Kasumi-1 (cell line): ENCODE measurements at regions not wholly inside any gene's neighbourhood (a gene's known extent, or its start where the extent isn't known, plus 50 kb on each side); places are given as distances from the start of the nearest gene placed in this dataset.
"Not testable (repeated sequence)": the region's sequence is repeated elsewhere in the genome, so short reads cannot be mapped to it uniquely, and the experiment has no call there.

ENCODE experiments used
- DNase-seq, 2 experiments: peaks; one replicate each; lab custom pipeline; 2025; lab: John Stamatoyannopoulos, UW

DNA sequence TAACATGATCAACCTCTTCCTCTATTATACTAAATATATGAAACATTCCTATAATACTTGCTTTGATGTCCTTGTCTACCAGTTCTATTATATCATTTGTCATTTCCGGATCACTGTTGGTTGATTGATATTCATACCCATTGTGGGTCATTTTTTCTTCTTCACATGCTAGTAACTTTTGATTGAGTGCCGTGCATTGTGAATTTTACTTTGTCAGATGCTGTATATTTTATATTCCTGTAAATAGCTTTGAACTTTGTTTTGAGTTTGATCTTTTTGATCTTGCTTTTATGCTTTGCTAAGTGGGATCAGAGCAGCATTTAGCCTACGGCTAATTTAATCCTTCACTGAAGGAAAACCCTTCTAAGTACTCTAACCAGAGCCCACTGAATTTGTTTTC is 168.9 kb upstream of the RAB6C start:
- no peak for DNase-seq

DNA sequence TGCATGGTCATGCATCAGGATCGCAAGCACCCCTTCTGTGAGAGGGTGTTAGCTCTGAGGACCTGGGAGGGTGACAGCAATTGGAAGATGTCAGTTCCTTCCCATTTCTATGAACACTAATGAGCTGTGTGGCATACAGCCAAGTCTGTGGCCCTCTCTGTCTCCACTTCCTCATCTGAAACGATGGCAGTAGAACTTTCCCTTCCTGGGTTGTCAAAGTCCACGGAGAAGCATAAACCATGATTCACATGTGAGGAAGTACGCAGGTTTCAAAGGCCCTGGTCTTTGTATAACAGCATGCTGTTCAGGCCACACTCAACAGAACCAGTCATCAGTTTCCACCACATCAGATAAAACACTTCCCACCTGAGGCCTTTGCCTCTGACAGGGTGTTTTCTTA is 167.4 kb upstream of the RAB6C start:
- DNase-seq = peak; percentile 96

DNA sequence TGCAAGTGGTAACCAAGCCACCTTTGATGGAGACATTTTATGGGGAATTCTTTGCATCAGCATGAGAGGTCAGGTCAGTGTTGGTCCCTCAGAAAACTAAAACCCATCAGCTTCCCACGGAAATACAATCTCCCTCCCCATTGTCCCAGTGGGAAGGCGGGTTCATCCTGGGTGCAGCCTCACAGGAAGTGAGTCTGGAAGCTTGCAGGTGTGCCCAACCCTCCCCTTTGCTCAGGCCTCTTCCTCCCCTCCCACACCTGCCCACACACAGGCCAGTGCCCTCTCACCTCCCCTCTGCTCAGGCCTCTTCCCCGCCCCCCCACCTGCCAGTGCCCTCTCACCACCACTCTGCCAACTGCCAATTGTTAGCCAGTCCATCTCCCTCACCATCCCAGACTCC is 166.8 kb upstream of the RAB6C start:
- no peak for DNase-seq

- DNase-seq = peak; percentile 43 to 45
Observed at GRCh38 chr2:129813404-129813803, 166.1 kb upstream of the RAB6C start.

DNA sequence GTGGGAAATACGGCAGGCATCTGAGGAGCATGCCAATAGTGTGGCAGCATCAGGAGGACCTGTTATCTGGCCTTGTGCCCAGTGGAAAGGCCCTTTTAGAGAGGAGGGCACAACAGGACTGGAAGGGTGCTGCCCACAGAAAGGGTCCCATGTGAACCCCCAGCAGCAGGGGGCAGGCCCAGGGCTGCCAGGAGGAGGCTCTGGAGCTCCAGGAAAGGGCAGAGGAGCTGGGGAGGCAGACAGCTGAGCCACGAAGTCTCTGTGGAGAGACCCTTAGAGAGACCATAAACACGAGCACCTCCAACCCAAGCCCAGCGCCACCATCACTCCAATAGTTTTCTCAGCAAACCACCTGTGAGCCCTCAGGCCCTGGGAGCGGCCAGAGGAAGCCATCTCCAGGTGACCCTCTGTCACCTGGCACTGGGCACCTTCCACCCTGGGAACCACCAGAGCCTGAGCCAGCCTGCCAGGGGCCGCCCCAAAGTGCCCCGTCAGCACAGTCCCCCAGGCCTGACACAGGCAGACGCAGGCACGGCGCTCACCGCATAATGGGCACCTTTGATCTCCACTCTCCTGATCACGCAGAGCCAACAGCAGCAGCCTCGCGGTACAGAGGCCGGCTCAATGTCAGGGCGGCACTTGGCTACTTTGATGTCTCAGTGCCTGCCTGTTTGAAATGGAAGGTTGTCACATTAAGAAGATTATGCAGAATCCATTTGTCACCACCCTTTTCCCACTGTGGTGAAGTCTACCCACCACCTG is 162.5 kb upstream of the RAB6C start:
- DNase-seq = no peak

DNA sequence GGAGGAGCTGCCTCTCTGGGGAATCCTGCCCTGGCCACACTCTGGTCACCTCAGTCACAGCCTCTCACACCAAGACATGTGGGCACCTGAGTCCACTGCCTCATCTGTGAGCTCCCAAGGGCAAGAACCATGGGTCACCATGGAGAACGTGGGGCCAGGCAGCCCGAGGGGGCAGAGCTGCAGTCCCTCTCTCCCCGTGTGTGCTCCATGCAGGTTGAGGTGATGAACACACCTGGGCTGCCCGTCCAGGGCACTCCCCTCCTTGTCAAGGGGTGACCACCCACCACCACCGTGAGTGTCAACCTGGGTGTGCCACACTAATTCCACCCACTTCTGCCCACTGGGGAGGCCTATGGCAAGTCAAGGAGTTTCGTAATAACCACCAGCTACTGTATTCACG is 159.6 kb upstream of the RAB6C start:
- no peak for DNase-seq

DNA sequence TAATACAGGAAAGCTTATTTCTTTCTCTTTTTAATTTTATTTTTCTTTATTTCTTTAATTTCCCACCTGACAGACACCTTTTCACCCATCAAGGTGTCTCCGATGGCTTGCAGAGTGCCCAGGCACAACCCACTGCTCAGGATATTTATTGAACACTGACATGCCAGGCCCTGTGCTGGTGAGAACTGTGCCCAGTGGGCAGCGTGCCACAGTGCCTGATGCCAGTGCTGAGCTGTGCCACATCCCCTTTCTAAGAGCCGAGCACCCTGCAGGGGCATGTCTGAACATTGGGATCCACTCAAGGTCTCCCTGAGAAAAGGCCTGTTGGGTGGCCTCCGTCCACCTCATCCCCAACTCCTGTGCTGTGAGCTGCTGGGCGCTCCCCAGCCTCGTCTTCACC is 158.6 kb upstream of the RAB6C start:
- DNase-seq = no peak

DNA sequence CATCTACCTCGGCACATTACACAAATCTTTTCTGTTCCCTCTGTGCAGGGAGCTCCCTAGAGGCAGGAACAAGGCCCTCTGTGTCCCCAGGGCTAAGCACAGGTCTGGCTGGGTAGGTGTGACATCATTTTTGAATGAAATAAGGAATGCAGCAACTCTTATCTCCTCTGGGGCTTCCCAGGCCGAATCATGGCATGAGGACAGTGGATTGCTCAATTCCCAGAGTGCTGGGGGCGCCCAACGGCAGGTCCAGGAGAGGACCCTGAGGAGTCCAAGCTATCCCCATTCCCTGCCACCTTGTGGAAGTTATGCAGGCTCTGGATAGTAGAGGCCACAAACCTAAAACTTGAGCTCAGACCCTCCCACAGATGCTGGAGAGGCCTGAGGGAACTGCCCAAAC is 158.0 kb upstream of the RAB6C start:
- DNase-seq = no peak

DNA sequence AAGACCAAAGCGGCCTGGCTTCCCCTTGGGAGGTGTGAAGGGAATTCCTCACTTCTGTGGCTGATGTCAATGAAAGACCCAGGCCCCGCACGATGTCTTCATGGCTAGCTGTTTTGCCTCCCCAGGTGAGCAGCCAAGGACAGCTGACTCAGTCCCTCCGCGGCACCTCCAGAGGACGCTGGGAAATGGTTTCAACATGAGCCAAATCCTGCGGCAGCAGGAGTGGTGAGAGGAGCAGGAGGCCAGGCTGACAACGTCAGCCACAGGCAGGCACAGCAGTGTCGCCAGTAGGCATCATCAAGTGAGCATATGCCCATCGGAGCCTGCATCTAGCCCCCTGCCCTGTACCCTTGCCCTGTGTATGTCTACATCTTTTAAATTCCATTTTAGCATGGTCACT is 156.4 kb upstream of the RAB6C start:
- DNase-seq = no peak

DNA sequence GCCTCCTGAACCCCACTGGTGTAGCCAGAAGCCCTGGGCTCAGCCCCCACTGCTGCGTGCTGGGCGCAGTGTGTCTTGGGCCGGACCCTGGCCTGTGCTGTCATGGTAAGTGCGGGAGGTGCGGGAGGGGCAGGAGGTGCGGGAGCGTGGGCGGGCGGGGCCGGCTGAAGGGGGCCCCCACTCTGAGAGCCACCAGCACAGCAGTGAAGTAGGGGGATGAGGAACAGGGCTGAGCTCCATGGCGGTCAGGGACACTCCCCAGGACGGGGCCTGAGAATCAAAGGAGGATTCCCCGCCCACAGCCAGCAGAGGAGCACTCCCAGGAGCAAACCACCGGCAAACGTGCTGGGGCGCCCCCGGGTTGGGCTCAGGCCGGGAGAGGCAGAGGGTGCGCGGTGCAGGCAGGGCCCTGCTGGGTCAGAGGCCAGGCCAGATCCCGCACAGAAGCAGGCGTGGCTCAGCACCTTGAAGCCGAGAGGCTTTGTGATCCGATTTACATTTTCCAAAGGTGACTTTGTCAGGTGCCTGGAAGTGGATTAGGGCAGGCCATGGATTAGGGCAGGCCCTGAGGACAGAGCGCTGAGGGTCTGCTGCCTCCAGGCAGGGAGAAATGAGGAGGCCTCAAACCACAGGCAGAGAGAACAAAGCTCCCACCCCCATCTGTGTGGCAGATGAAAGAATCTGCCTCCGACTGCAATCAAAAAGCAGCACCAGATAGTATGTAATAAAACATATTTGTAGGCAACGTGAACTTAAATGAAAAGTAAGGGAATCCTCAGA is 152.0 kb upstream of the RAB6C start:
- no peak for DNase-seq

DNA sequence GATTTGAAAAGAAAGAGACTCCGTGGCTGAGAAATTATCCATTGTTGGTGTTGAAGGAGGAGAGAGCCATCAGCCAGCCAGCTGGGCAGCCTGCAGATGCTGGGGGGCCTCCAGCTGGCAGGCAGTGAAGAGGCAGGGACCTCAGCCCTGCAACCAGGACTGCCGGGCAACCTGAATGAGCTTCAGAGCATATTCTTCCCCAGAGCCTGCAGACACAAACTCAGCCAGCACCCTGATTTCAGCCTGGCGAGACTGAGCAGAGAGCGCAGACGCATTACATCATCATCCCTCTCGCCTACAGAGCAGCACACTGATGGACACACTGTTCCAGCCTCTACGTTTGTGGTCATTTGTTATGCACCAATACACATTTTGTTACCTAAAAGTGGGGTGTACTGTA is 150.7 kb upstream of the RAB6C start:
- no peak for DNase-seq

- DNase-seq = no peak
Observed at GRCh38 chr2:129829588-129829987, 149.9 kb upstream of the RAB6C start.

GRCh38 chr2:129831018-129831417 is 148.4 kb upstream of the RAB6C start:
- DNase-seq = no peak

- not testable (repeated sequence) for DNase-seq
Observed at GRCh38 chr2:129833465-129833864, 146.0 kb upstream of the RAB6C start.

- DNase-seq = no peak
Observed at GRCh38 chr2:129847043-129847442, 132.4 kb upstream of the RAB6C start.

GRCh38 chr2:129849559-129850160 is 129.8 kb upstream of the RAB6C start:
- peak; percentile 86 to 90 for DNase-seq

DNA sequence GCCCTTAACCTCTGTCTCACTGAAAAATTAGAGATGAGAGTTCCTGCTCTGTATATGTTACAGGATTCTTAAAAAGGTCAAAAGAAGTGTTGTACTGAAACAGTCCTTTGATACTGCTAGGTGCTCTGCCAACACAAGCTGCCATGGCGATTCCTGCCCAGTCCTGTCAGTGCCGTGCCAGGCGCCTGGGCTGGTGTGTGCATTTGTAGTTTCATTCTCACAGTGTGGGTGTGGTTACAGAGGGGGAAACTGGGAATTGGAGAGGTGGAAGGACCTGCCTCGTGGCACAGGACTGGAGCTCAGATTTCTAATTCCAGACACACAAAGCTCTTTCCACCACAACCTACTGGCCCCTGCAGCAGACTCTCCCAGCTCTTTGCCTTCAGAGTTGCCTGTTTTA is 122.3 kb upstream of the RAB6C start:
- no peak for DNase-seq

GRCh38 chr2:129859175-129859574 is 120.3 kb upstream of the RAB6C start:
- no peak for DNase-seq

DNA sequence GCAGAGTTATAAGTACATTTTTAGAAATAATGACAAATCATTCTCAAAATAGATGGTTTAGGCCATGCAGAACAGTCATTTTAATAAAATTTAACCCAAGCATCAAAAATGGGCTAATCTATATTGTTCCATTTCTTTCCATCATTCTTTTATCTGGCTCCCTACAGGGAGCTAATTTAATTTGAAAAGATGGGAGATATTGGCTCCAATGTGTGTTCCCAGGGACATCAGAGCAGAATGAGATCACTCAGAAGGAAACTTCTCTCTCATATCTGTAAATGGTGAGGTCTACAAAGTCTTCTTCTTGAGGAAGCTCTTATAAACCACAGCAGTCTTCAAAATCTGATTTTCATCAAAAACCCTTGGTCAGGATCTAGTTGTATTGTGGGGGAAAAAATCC is 119.4 kb upstream of the RAB6C start:
- no peak for DNase-seq

DNA sequence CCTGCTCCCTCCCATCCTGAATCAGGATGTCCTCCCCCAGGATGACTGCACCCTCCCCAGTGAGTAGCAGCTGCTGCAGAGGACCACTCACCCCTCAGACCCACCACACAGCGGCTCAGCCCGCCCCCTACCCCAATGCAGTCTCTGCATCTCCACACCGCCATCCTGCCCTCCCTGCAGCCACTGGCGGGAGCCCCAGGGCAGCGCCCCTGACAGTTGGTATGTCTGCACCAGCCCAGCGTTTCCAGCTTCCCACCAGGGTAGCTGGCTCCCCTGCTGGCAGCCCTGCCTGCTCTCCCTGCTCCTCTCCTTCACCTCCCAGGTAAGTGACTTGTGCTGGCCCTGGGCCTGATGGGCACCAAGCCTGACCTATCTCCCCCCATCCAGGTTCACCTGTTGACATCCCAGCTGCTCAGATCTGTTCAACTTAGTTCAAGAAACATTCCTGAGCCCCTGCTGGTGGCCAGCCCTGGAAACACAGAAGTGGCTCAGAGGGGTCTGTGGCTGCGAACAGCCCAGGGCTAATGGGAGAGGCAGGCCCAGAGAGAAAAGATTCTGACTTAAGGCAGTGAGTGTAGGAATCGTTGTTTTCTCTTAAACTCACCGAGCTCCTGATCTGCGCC is 117.7 kb upstream of the RAB6C start:
- no peak for DNase-seq

DNA sequence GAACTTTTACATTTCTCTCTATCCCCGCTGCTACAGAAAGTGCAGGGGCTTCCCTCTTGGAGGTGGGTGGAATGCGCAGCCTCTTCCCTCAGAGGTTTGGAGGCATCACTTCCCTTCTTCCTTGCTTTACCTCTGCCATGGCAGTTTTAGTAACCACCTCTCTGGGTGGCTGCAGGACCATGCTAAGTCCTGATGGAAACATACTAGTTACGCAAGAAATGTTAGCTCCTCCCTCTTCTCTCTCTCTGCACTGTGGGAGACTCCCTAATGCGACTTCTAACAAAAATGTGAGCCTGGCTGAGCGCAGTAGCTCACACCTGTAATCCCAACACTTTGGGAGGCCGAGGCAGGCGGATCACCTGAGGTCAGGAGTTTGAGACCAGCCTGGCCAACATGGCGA is 116.8 kb upstream of the RAB6C start:
- DNase-seq = no peak

GRCh38 chr2:129863350-129863749 is 116.1 kb upstream of the RAB6C start:
- DNase-seq = no peak

- no peak for DNase-seq
Observed at GRCh38 chr2:129864719-129865118, 114.7 kb upstream of the RAB6C start.
